Caco-2 (cell line): ENCODE measurements at regions not wholly inside any gene's neighbourhood (a gene's known extent, or its start where the extent isn't known, plus 50 kb on each side); places are given as distances from the start of the nearest gene placed in this dataset.
"Not testable (repeated sequence)": the region's sequence is repeated elsewhere in the genome, so short reads cannot be mapped to it uniquely, and the experiment has no call there.

ENCODE experiments used
- BruUV-seq: library from RNA; stranded (reverse); fragments of 400-500 nt; replicated peaks from 2 replicates; lab custom pipeline; 2021; lab: Mats Ljungman, UMichigan
- CTCF ChIA-PET: fragments of 300-600 bp; sonication (Branson Sonifier 250); formaldehyde crosslinking; loops from one replicate; lab custom pipeline; 2022; ENCODE audit warnings: antibody characterized with exemption; lab: Charles Lee
- POLR2A ChIA-PET: fragments of 300-600 bp; sonication (Branson Sonifier 250); formaldehyde crosslinking; loops from one replicate; lab custom pipeline; 2022; ENCODE audit warnings: antibody characterized with exemption; lab: Charles Lee
- DNase-seq, 2 experiments: peaks; one replicate each; pipeline versions ENCODE4 v3.0.0 to v3.0.0-alpha.2; 2020 to 2022
- H3K27me3 ChIP-seq: replicated peaks from 2 replicates; pipeline ENCODE4 v1.6.0; 2011; ENCODE audit warnings: low read length; ENCODE audit not compliant: control insufficient read depth, insufficient read depth
- H3K36me3 ChIP-seq: 2 replicates; pipeline ENCODE4 v1.5.1; 2011; ENCODE audit warnings: low read length; ENCODE audit not compliant: control insufficient read depth, insufficient read depth
- H3K4me1 ChIP-seq: fragments of 250-450 bp; sonication (Bioruptor Pico); 2 replicates; pipeline ENCODE4 v1.5.1; 2020; ENCODE audit warnings: mild to moderate bottlenecking
- H3K4me3 ChIP-seq: 2 replicates; pipeline ENCODE4 v1.5.1; 2011; ENCODE audit warnings: low read depth, mild to moderate bottlenecking, control low read depth, low read length
- H3K9me3 ChIP-seq: fragments of 250-450 bp; sonication (Bioruptor Pico); 2 replicates; pipeline ENCODE4 v1.5.1; 2020; ENCODE audit warnings: mild to moderate bottlenecking, moderate library complexity
- H3K27ac Mint-ChIP-seq: one replicate; pipeline ENCODE4 v1.8.0; 2022; ENCODE audit warnings: mixed read lengths; ENCODE audit not compliant: unreplicated experiment
- H3K27me3 Mint-ChIP-seq: one replicate; pipeline ENCODE4 v1.8.0; 2022; ENCODE audit warnings: mixed read lengths; ENCODE audit not compliant: insufficient read depth, unreplicated experiment
- H3K36me3 Mint-ChIP-seq: one replicate; pipeline ENCODE4 v1.8.0; 2022; ENCODE audit warnings: mild to moderate bottlenecking, mixed read lengths; ENCODE audit not compliant: insufficient read depth, unreplicated experiment
- H3K4me1 Mint-ChIP-seq: one replicate; pipeline ENCODE4 v1.8.0; 2022; ENCODE audit warnings: low read depth, mixed read lengths; ENCODE audit not compliant: unreplicated experiment
- H3K4me3 Mint-ChIP-seq: one replicate; pipeline ENCODE4 v1.8.0; 2022; ENCODE audit warnings: mild to moderate bottlenecking, moderate library complexity, mixed read lengths; ENCODE audit not compliant: unreplicated experiment
- H3K9me3 Mint-ChIP-seq: one replicate; pipeline ENCODE4 v1.8.0; 2022; ENCODE audit warnings: mixed read lengths; ENCODE audit not compliant: unreplicated experiment
- CTCF ChIP-seq, 2 experiments: fragments of 200-600 bp in 1 of 2; IDR thresholded peaks; 1 replicate in 1 of 2; 2 replicates in 1 of 2; pipeline versions ENCODE4 v1.5.1 to v1.8.0; 2011 to 2022; ENCODE audit warnings: antibody characterized with exemption in 1 of 2, control low read depth in 1 of 2, inconsistent platforms in 1 of 2, low read depth in 1 of 2, low read length in 1 of 2, mild to moderate bottlenecking in 1 of 2, moderate library complexity in 1 of 2; ENCODE audit not compliant: insufficient read depth in 1 of 2, severe bottlenecking in 1 of 2, unreplicated experiment in 1 of 2
- intact Hi-C: fragments of 100-400 bp; cut with micrococcal nuclease; formaldehyde crosslinking; loops from one replicate; pipeline ENCODE4 v1.10.0; 2022; ENCODE audit not compliant: unreplicated experiment

GRCh38 chr18:5704847-5705246 is 161.1 kb upstream of the EPB41L3 start:
- no TSS peak for BruUV-seq
- ChIA-PET POLR2A (no interaction called here), CTCF (no interaction called here)
- Histone ChIP-seq H3K4me3 (no peak overlapping the region), H3K4me1 (no peaks in the 10 kb centered on the region), H3K9me3 (no peaks in the 10 kb centered on the region), H3K27me3 (no peaks in the 10 kb centered on the region), H3K36me3 (no peaks in the 10 kb centered on the region)
- Mint-ChIP-seq H3K36me3 (no peaks in the 10 kb centered on the region), H3K27ac (no peak overlapping the region), H3K4me3 (no peak overlapping the region), H3K27me3 (peaks cover under 1% of the 10 kb centered on the region), H3K4me1 (no peaks in the 10 kb centered on the region), H3K9me3 (no peaks in the 10 kb centered on the region)
- intact Hi-C loops, result loop anchor here (5.0 kb wide), 1 partner anchor 103 kb away; no protein-coding TSS in a partner anchor
- TF ChIP-seq CTCF (IDR thresholded peaks at IDR 0.05; ENCODE audit: insufficient read depth in 1 of 2, low read depth in 1 of 2, low read length in 1 of 2, severe bottlenecking in 1 of 2, unreplicated experiment in 1 of 2), result no peak
- DNase-seq, result no peak

- H3K4me3 ChIP-seq, H3K36me3 Mint-ChIP-seq, CTCF ChIA-PET, H3K27me3 Mint-ChIP-seq, H3K9me3 Mint-ChIP-seq, H3K9me3 ChIP-seq, H3K4me1 Mint-ChIP-seq, H3K4me3 Mint-ChIP-seq, POLR2A ChIA-PET, H3K36me3 ChIP-seq, H3K27me3 ChIP-seq, BruUV-seq, H3K4me1 ChIP-seq, DNase-seq, H3K27ac Mint-ChIP-seq: not testable (repeated sequence)
- intact Hi-C loops, result loop anchor here (5.0 kb wide), 1 partner anchor 100 kb away; no protein-coding TSS in a partner anchor
Measured at GRCh38 chr18:5702016-5702415, 158.2 kb upstream of the EPB41L3 start.

- ChIA-PET POLR2A (no interaction called here), CTCF (no interaction called here)
- H3K4me1 Mint-ChIP-seq, result no peaks in the 10 kb centered on the region
- H3K27ac Mint-ChIP-seq, result no peak overlapping the region
- H3K9me3 Mint-ChIP-seq, result no peaks in the 10 kb centered on the region
- intact Hi-C loops, result no loop called here
- Histone ChIP-seq H3K9me3 (no peaks in the 10 kb centered on the region), H3K27me3 (no peaks in the 10 kb centered on the region), H3K4me3 (no peak overlapping the region), H3K4me1 (no peaks in the 10 kb centered on the region), H3K36me3 (no peaks in the 10 kb centered on the region)
- no TSS peak for BruUV-seq
- H3K27me3 Mint-ChIP-seq, result no peaks in the 10 kb centered on the region
- no peak overlapping the region for H3K4me3 Mint-ChIP-seq
- no peaks in the 10 kb centered on the region for H3K36me3 Mint-ChIP-seq
- no peak for DNase-seq
- no peak for TF ChIP-seq CTCF (IDR thresholded peaks at IDR 0.05; ENCODE audit: insufficient read depth in 1 of 2, low read depth in 1 of 2, low read length in 1 of 2, severe bottlenecking in 1 of 2, unreplicated experiment in 1 of 2)
Measured at GRCh38 chr18:5693699-5694294, 150.0 kb upstream of the EPB41L3 start.
